Activated CD4-positive, alpha-beta T cell treated with anti-CD3 and anti-CD28 coated beads, Interleukin-2, Interleukin-6, amounts not matched to agents 100 ng/mL and 50 ng/mL, durations not matched to agents 16 hours and 8 hours (primary cell): ENCODE measurements at regions not wholly inside any gene's neighbourhood (a gene's known extent, or its start where the extent isn't known, plus 50 kb on each side); places are given as distances from the start of the nearest gene placed in this dataset.
A peak's percentile ranks its signal among the peaks of the same experiment; 100 is the strongest.

Experiments
- DNase-seq: peaks from one replicate; pipeline ENCODE4 v3.0.0-alpha.2; 2020

DNA sequence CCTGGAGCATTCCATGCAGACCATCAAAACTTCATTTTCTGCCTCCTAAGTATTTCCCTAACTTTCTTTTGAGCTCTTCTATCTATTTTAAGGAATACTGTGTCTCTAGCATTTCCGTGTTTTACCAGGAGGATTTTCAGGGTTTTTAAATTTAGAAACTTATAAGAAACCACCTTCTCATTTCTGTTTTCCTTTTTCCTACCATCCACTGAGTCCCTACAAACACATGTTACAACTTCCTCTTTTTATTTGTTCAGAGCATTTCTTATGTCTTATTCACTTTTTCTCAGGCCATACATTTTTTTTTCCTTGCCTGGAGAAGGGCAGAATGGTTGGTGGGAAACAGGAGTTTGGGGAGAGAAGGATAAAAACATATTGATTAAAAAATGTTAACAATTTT, 130.0 kb upstream of the BMP5 start:
- DNase-seq: no peak

- DNase-seq: peak; percentile 1
Measured at GRCh38 chr6:56004426-56004825, 129.0 kb upstream of the BMP5 start.

DNA sequence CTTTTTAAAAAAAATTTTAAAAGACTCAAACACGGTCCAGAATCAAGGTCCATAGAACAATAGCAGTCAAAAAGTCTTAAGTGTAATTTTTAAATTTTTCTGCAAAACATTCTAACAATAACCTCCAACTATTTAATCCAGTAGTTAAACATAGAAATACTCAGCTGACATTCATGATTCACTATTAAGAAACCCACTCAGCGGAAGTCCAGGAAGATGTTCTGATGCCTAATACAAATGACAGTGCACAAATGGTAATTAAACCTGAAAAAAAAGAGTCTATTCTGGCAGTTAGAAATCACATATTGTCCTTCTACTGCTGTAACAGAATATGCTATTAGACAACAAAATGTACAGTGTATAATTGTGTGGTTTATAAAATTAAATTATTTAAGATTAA, 128.2 kb upstream of the BMP5 start:
- no peak for DNase-seq

- no peak for DNase-seq
Measured at GRCh38 chr6:56002336-56002735, 126.9 kb upstream of the BMP5 start.

DNA sequence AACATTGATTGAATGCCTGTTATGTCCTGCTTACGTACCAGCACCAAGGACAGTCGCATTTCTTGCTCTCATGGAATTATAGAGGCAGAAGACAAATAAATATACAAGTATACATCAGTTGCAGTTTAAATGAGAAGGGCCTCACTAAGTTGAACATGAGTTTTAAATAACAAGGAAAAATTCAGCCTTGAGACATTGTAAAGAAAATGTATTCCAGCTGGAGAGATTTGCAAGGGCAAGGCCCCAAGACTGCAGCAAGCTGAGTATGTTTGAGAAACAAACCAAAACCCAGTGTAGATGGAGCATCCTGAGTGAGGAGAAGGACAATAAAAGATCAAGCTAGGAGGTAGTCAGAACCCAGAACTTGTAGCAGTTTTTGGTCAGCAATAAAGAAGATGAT, 123.2 kb upstream of the BMP5 start:
- no peak for DNase-seq

GRCh38 chr6:55997223-55997874, 122.0 kb upstream of the BMP5 start:
- DNase-seq: no peak

- no peak for DNase-seq
Measured at GRCh38 chr6:55994531-55994930, 119.1 kb upstream of the BMP5 start.

DNA sequence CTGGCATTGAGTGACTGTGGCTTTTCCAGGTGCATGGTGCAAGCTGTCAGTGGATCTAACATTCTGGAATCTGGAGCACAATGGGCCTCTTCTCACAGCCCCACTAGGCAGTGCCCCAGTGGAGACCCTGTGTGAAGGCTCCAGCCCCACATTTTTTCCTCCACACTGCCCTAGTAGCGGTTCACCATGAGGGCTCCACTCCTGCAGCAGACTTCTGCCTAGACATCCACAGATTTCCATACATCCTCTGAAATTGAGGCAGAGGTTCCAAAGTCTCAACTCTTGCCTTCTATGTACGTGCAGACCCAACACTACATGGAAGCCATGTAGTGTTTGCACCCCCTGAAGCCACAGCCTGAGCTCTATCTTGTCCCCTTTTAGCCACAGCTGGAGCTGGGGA, 118.0 kb upstream of the BMP5 start:
- DNase-seq: no peak

- DNase-seq: no peak
Measured at GRCh38 chr6:55992546-55992945, 117.2 kb upstream of the BMP5 start.

GRCh38 chr6:55985309-55985708, 109.9 kb upstream of the BMP5 start:
- DNase-seq: no peak

GRCh38 chr6:55983861-55984260, 108.5 kb upstream of the BMP5 start:
- no peak for DNase-seq

GRCh38 chr6:55981660-55982059, 106.3 kb upstream of the BMP5 start:
- no peak for DNase-seq

DNA sequence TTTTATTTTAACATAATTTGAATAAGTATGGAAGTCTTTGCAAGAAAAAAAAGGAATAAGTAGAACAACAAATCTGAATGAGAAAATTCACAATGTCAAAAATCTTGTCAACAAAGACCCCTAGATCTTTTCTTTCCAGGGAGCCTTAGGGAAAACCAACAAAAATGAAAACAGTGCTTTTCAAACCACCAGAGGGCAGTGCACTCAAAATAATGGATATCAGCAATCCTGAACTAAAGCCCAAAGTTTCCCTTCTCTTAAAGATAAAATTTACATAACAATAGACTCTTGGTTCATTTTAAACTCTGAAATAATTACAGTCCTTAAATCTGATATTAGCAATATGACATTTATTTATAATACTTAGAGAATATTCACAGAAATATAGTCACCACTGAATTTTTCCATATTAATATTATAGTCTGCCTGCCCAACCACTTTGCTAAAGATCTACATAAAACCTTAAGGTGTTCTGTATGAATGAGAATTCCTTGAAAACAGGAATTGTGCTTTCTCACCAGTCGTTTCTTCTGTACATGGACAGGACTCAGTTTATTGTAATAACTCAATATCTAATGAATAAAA, 105.3 kb upstream of the BMP5 start:
- DNase-seq: peak; percentile 25

DNA sequence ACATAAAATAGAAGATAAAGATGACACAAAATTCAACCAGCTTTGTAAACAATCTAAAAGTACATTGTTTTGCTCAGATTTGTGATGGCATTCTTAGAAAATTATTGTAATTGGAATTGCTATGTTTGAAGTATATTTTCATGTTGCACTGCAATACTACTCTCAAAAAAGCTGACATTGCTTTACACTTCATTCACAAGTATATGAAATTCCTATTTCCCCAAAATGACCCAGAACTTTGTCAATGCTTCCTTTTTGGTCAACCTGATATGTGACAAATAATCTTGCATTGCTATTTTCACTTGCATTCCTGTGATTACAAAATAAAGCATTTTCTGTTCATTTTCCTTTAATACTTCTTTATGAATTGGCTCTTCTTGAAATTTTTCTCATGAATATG, 104.1 kb upstream of the BMP5 start:
- no peak for DNase-seq

- DNase-seq: no peak
Measured at GRCh38 chr6:55977959-55978665, 102.7 kb upstream of the BMP5 start.

- no peak for DNase-seq
Measured at GRCh38 chr6:55974688-55975087, 99.3 kb upstream of the BMP5 start.

DNA sequence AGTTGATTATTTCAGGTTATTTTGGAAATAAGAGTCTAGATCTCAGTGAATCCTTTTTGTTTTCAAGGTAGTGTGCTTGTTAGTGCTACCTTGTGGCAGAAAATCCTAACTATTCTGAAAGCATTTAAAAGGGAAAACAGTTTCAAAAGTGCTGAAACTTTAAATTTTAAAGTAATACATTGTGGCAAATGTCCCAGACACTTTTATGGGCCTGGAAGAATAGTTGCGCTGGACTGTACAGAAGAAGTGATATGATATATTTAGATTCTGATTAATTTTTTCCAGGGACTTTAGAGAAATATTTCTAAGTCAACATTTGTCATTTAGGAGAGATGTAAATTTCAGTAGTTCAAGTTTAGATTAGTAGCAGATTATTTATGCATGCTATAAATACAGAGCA, 96.7 kb upstream of the BMP5 start:
- DNase-seq: no peak

- DNase-seq: no peak
Measured at GRCh38 chr6:55969526-55969925, 94.1 kb upstream of the BMP5 start.

- no peak for DNase-seq
Measured at GRCh38 chr6:55968926-55969325, 93.5 kb upstream of the BMP5 start.

GRCh38 chr6:55964136-55964535, 88.7 kb upstream of the BMP5 start:
- DNase-seq: no peak

DNA sequence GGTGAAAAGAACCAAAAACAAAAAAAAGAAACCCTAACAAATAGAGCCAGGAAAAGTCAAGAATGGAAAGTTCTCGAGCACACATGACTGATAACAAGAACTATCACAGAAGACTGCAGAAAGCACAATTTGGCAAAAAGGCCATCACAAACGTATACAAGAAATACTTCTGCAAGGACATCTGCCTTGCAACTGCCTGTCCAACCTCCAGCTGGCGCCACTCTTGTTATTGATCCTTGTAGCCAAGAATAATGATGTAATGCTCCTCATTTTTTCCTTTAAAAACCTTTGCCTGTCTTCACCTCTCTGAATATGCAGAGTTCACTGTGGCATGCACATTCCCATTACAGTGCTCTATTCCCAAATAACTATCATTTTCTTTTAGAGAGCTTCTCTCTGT, 87.9 kb upstream of the BMP5 start:
- no peak for DNase-seq

- no peak for DNase-seq
Measured at GRCh38 chr6:55960344-55960743, 85.0 kb upstream of the BMP5 start.

DNA sequence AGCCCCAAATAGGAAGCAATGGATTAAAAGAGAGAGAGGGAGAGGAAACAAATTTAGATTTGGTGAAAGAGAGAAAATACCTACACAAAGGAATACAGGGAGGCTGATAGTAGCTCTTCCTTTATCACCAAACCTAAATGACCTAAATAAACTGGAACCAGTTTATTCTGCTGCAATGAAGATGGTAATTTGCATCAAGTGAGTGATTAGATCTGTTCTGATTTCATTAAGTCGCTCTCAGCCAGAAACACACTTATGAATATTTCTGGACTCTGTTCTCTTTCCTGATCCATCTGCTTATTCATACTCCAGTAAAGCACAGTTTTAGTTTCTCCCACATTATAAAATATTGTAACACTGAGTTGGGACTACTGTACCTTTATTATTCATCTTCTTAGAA, 83.4 kb upstream of the BMP5 start:
- DNase-seq: no peak

GRCh38 chr6:55957961-55958422, 82.6 kb upstream of the BMP5 start:
- no peak for DNase-seq

DNA sequence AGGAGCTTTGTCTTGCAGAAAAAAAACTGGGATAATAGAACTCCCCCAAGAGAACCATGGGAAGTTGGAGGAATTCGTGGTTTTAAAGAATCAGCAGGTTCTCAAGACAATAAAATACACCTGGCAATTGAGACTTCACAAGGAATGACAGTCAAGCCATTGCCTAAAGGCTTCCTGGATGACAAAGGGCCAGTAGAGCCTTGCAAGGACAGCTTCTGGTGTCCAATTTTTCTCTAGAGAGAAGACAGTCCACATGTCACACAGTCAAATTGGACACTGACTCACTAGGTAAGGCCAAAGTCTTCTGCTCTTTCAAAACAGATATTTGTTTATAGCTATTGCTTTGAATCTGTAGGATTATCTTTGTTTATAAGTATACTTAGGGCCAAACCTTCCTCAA, 80.3 kb upstream of the BMP5 start:
- DNase-seq: no peak
